Testis (tissue), 2 donors: ENCODE measurements at regions not wholly inside any gene's neighbourhood (a gene's known extent, or its start where the extent isn't known, plus 50 kb on each side); places are given as distances from the start of the nearest gene placed in this dataset.
A peak's percentile ranks its signal among the peaks of the same experiment; 100 is the strongest.

Experiments used
- DNase-seq: peaks from one replicate; pipeline ENCODE4 v3.0.0-alpha.2; 2019
- H3K27ac ChIP-seq, 2 donors: fragments of 200-600 bp; sonication (generic); one replicate each; pipeline ENCODE4 v1.5.1; 2019
- H3K27me3 ChIP-seq: fragments of 200-600 bp; sonication (generic); one replicate; pipeline ENCODE4 v1.5.1; 2019
- H3K36me3 ChIP-seq: fragments of 200-600 bp; sonication (generic); one replicate; pipeline ENCODE4 v1.5.1; 2017; ENCODE audit warnings: low read depth; ENCODE audit errors: missing control alignments
- H3K4me1 ChIP-seq: fragments of 200-600 bp; sonication (generic); one replicate; pipeline ENCODE4 v1.5.1; 2019
- H3K4me3 ChIP-seq, 2 donors: fragments of 200-600 bp; sonication (generic); one replicate each; pipeline ENCODE4 v1.5.1; 2017 to 2019
- H3K9me3 ChIP-seq: fragments of 200-600 bp; sonication (generic); one replicate; pipeline ENCODE4 v1.5.1; 2017
- POLR2A ChIP-seq: fragments of 450-650 bp; IDR thresholded peaks from one replicate; pipeline ENCODE4 v1.6.1; 2017; ENCODE audit warnings: antibody characterized with exemption, mild to moderate bottlenecking, moderate library complexity
- WGBS, 2 donors: methylation state at CpG; one replicate each; pipeline ENCODE4 v1.1.5; 2018; 5-methylcytosine and 5-hydroxymethylcytosine counted together
- intact Hi-C: fragments of 100-400 bp; cut with DNase I; formaldehyde crosslinking; loops from one replicate; pipeline ENCODE4 v1.15.1; 2023; ENCODE audit warnings: low total_unique reads
- TF ChIP-seq, protein P1 (sequence below), 3 experiments: fragments of 450-650 bp in 2 of 3; fragments of 200-600 bp in 1 of 3; sonication (generic) in 1 of 3; IDR thresholded peaks; one replicate each; pipeline ENCODE4 v1.5.1; 2016 to 2019; ENCODE audit warnings: antibody characterized with exemption in 3 of 3, mild to moderate bottlenecking in 2 of 3, moderate library complexity in 1 of 3

DNA sequence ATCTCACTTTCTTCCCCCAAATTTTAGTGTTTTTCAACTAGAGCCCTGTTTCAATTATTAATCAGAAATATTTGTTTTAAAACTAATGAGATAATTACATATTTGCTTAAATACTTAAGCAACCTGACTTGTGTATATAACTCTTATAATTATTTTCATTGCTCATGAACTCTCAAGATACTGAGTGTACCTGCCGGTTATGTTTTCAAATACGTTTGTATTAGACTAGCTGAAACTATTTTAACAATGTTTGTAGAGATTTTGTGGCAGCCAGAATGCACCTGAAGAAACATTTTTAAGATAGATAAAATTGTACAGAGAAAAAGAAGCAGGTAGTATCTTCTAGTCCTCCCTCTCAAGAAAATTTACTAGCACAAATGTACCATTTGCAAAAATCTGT lies 140.6 kb upstream of the CXADR start:
- Histone ChIP-seq H3K27ac (no peak overlapping the region), H3K9me3 (no peaks in the 10 kb centered on the region), H3K27me3 (no peaks in the 10 kb centered on the region), H3K4me3 (no peak overlapping the region), H3K36me3 (no peaks in the 10 kb centered on the region), H3K4me1 (peaks cover 3% of the 10 kb centered on the region)
- no peak for TF ChIP-seq POLR2A
- TF ChIP-seq, protein P1, sequence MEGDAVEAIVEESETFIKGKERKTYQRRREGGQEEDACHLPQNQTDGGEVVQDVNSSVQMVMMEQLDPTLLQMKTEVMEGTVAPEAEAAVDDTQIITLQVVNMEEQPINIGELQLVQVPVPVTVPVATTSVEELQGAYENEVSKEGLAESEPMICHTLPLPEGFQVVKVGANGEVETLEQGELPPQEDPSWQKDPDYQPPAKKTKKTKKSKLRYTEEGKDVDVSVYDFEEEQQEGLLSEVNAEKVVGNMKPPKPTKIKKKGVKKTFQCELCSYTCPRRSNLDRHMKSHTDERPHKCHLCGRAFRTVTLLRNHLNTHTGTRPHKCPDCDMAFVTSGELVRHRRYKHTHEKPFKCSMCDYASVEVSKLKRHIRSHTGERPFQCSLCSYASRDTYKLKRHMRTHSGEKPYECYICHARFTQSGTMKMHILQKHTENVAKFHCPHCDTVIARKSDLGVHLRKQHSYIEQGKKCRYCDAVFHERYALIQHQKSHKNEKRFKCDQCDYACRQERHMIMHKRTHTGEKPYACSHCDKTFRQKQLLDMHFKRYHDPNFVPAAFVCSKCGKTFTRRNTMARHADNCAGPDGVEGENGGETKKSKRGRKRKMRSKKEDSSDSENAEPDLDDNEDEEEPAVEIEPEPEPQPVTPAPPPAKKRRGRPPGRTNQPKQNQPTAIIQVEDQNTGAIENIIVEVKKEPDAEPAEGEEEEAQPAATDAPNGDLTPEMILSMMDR (IDR thresholded peaks at IDR 0.05) = no peak
- intact Hi-C loops = no loop called here
- no peak for DNase-seq
- WGBS, 2 donors = 62 to 68% methylated on average over 2 of the region's 2 CpGs

GRCh38 chr21:17386498-17386897 lies 126.3 kb upstream of the CXADR start:
- H3K9me3 ChIP-seq = no peaks in the 10 kb centered on the region
- no peak overlapping the region for H3K4me3 ChIP-seq
- no peak overlapping the region for H3K27ac ChIP-seq
- H3K36me3 ChIP-seq = no peaks in the 10 kb centered on the region
- no peaks in the 10 kb centered on the region for H3K27me3 ChIP-seq
- DNase-seq = no peak
- intact Hi-C loops = loop anchor here (10.0 kb wide), 1 partner anchor 198 kb away; no protein-coding TSS in a partner anchor
- H3K4me1 ChIP-seq = no peaks in the 10 kb centered on the region
- TF ChIP-seq, protein P1 (IDR thresholded peaks at IDR 0.05) = no peak
- TF ChIP-seq POLR2A = no peak
- WGBS, 2 donors = 17 to 19% methylated on average over 2 of the region's 2 CpGs

DNA sequence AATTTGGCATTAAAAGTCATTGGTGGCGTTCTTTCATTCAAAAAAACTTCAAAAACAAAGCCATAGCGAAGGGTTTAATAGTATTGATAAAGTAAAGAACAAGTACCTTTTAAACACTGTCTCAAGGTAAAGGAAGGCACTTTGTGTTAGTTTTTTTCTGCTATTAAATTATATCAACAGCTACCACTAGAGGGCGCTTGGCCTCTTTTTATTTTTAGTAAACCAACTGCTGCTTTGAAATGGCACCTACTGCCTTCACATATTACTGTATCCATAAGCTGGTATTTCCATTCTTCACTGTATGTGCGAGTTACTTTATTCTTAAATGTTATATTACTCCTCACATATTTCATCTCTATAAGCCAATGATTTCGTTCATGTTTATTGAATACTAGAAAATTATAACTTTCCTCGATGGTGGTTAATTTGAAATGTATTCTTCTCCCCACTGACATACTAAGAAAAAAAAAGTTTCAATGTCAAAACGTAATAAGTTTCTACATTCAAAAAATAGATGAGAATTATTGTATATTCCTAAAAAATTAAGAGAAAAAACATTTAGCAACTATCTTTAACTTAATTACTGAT lies 125.7 kb upstream of the CXADR start:
- peak; percentile 76 for DNase-seq
- intact Hi-C loops = loop anchor here (10.0 kb wide), 1 partner anchor 198 kb away; no protein-coding TSS in a partner anchor
- 15 to 20% methylated on average over 7 of the region's 7 CpGs for WGBS, 2 donors

GRCh38 chr21:17388226-17388625 lies 124.6 kb upstream of the CXADR start:
- Histone ChIP-seq H3K36me3 (no peaks in the 10 kb centered on the region), H3K27ac (no peak overlapping the region), H3K4me1 (no peaks in the 10 kb centered on the region), H3K9me3 (no peaks in the 10 kb centered on the region), H3K4me3 (no peak overlapping the region), H3K27me3 (no peaks in the 10 kb centered on the region)
- intact Hi-C loops = loop anchor here (10.0 kb wide), 1 partner anchor 197 kb away; no protein-coding TSS in a partner anchor
- no peak for DNase-seq
- 72 to 90% methylated on average over 4 of the region's 4 CpGs for WGBS, 2 donors
- TF ChIP-seq, protein P1 (IDR thresholded peaks at IDR 0.05) = no peak
- TF ChIP-seq POLR2A = no peak

More for the DNA sequence above, 125.7 kb upstream of the CXADR start:
- no peak overlapping the region for H3K4me3 ChIP-seq
- H3K36me3 ChIP-seq = no peaks in the 10 kb centered on the region
- no peak overlapping the region for H3K27ac ChIP-seq
- TF ChIP-seq POLR2A = no peak
- TF ChIP-seq, protein P1 (IDR thresholded peaks at IDR 0.05) = peak; percentile 77 to 96 (median 83)
- H3K27me3 ChIP-seq = no peaks in the 10 kb centered on the region
- no peaks in the 10 kb centered on the region for H3K4me1 ChIP-seq
- H3K9me3 ChIP-seq = no peaks in the 10 kb centered on the region

- intact Hi-C loops = loop anchor here (10.0 kb wide), 1 partner anchor 195 kb away; no protein-coding TSS in a partner anchor
- no peak overlapping the region for H3K27ac ChIP-seq
- no peak overlapping the region for H3K4me3 ChIP-seq
- no peak for TF ChIP-seq POLR2A
- TF ChIP-seq, protein P1 (IDR thresholded peaks at IDR 0.05) = no peak
- no peaks in the 10 kb centered on the region for H3K9me3 ChIP-seq
- no peaks in the 10 kb centered on the region for H3K27me3 ChIP-seq
- no peaks in the 10 kb centered on the region for H3K36me3 ChIP-seq
- no peak for DNase-seq
- WGBS, 2 donors = 74% methylated on average over 1 of the region's 1 CpG
- no peaks in the 10 kb centered on the region for H3K4me1 ChIP-seq
Observed at GRCh38 chr21:17389311-17389710, 123.5 kb upstream of the CXADR start.
